Stimulated activated CD8-positive, alpha-beta memory T cell treated with anti-CD3 and anti-CD28 coated beads, Interleukin-15, amount 100 ng/mL, for 24 hours (primary cell): ENCODE measurements at regions not wholly inside any gene's neighbourhood (a gene's known extent, or its start where the extent isn't known, plus 50 kb on each side); places are given as distances from the start of the nearest gene placed in this dataset.
"Not testable (repeated sequence)": the region's sequence is repeated elsewhere in the genome, so short reads cannot be mapped to it uniquely, and the experiment has no call there.

Source experiments
- DNase-seq: peaks from one replicate; pipeline ENCODE4 v3.0.0-alpha.2; 2020; ENCODE audit warnings: low read depth

GRCh38 chrX:45986971-45987370 is 558.2 kb downstream of the ZNF674 start:
- DNase-seq, result no peak

- DNase-seq, result no peak
Observed at GRCh38 chrX:45986081-45986480, 559.1 kb downstream of the ZNF674 start.

DNA sequence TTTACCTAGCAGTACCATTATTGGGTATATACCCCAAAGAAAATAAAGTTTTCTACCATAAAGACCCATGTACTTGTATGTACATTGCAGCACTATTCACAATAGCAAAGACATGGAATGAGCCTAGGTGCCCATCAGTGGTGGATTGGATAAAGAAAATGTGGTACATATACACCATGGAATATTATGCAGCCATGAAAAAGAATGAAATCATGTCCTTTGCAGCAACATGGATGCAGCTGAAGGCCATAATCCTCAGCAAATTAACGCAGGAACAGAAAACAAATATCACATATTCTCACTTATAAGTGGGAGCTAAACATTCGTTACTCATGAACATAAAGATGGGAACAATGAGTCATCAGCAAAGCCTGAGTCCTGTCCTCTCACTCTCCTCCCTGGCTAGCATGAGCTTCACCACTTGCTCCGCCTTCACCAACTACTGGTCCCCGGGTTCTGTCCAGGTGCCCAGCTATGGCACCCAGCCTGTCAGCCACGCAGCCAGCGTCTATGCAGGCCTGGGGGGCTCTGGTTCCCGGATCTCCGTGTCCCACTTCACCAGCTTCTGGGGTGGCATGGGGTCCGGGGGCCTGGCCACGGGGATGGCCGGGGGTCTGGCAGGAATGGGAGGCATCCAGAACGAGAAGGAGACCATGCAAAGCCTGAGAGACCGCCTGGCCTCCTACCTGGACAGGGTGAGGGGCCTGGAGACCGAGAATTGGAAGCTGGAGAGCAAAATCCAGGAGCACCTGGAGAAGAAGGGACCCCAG is 562.1 kb downstream of the ZNF674 start:
- DNase-seq, result not testable (repeated sequence)

GRCh38 chrX:45980726-45981125 is 564.5 kb downstream of the ZNF674 start:
- DNase-seq, result no peak

- DNase-seq, result no peak
Observed at GRCh38 chrX:45975633-45976032, 569.6 kb downstream of the ZNF674 start.

DNA sequence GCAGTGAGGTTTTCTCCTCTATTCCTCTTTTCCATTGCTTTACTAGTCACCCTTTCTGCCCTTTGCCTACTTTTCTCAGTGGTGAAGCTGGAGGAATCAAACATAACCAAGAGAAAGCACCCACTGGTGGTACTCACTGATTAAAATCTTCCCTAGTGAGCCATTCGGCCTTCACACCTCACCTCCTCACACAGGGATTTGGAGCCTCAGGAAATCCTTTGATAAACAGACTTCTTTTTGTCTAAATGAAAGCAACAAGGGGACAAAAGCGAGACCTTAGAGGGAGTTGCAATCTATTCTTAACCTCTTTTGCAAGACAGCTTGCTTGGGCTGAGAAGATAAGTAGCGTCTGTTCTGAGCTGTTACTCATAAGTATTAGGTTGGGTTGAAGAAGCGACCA is 572.6 kb downstream of the ZNF674 start:
- DNase-seq, result no peak

- DNase-seq, result no peak
Observed at GRCh38 chrX:45959567-45959966, 585.7 kb downstream of the ZNF674 start.

GRCh38 chrX:45956191-45956870 is 588.9 kb downstream of the ZNF674 start:
- DNase-seq, result no peak

GRCh38 chrX:45955661-45956060 is 589.6 kb downstream of the ZNF674 start:
- no peak for DNase-seq

DNA sequence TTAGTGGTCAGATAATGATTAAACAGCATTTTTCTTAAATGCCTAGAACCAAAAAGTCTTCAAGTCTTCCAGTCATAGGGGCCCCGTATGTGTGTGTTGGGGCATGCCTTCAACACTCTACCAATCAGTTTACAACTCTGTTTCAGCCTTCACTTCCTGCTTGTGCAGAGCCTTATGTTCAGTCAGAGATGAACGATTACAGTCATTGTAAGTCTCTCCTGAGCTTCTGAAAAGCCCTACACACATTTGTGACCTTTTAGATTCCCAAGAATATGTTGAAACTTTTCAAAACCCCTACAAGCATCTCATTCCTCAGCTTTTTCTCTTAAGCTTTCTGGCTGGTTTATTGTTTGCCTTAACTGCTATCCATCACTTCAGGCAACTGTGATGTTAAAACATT is 591.2 kb downstream of the ZNF674 start:
- DNase-seq, result no peak

DNA sequence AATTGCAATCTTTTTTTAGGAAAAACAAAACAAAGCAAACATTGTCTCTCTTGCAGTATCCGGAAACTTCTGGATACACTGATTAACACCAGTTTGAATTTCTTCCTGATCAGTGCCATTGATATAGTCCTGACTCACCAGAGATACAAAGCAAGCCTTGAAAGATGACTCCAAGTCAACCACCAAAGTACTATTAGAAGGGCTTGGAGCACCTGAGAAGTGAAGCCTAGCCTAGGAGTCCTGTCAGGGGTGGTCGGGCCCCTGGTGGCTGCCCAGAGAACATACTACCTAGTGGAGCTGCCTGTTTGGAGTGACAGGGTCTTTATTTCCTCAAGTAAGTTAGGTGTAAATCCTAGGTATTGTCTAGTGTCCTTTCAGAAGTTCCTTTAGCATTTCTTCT is 593.2 kb downstream of the ZNF674 start:
- no peak for DNase-seq

GRCh38 chrX:45935408-45935807 is 609.8 kb downstream of the ZNF674 start:
- no peak for DNase-seq

GRCh38 chrX:45912316-45912715 is 632.9 kb downstream of the ZNF674 start:
- DNase-seq, result no peak

- DNase-seq, result no peak
Observed at GRCh38 chrX:45907786-45908185, 637.4 kb downstream of the ZNF674 start.

DNA sequence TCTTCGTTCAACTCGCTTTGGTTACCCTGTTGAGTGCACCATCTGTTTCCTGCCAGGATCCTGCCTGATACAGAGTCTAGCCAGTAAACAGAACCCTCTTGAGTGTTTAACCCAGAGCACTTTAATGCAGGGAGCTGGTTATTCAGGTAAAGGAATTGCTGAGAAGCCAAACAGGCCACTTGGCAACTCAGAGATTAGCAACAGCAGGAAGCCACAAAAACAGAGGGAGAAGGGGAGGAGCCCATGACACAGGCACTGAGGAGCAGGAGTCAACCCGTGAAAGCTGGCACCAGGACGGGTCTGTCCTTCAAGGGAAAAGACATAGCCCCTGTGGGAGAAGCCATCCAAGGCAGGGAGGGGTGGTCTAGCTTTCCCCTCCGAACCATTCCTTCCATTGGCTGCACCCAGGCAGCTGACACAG is 641.4 kb downstream of the ZNF674 start:
- no peak for DNase-seq

DNA sequence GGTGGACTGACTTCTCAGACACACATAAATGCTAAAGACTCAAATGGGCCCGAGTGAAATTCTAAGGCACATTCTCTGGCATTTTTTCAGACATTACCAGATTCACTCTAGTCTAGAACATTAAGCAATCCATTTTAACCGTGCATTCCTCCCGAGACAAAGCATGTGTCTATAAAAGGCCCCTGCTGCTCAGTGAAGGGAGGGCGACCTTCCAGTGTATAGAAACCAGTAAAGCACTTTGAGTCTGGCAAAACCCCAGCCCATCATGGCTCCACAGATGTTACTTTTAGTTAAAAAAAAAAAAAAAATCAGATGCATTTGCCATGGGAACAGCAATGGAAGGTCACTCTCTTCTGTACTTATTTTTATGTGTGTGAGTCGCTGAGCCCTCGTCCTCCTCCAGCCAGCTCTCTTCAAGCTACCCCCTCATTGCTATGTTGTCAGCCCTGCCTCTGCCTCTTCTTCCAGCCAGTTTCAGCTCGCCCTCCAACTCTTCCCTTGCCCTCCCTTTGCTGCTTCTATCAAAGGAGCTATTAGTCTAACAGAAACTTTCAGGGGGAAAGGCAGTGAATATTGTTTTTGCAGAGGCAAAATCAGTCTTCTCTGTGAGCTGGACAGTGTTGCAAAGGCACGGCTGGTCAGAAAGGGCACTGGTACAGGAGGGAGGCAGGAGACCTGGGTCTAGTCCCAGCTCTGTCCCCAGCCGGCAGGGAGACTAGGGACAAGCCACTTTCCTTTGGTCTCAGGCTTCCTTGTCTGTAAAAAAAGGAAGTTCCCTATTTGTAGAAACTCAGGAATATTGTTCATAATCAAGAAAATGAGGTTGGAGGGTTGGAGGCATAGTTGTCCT is 644.2 kb downstream of the ZNF674 start:
- DNase-seq, result no peak

- no peak for DNase-seq
Observed at GRCh38 chrX:45894864-45895645, 650.2 kb downstream of the ZNF674 start.

DNA sequence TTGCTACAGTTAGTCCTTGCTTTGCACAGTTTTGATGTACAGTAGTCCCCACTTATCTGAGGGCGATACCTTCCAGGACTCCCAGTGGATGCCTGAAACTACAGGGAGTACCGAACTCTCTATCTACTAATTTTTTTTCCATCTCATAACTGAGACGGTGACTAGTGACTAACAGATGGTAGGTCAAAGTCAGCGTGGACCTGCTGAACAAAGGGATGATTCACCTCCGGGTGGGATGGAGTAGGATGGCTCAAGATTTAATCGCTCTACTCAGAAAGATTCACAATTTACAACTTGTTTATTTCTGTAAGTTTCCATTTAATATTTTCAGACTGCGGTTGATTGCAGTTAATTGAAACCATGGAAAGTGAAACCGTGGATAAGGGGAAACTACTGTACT is 655.8 kb downstream of the ZNF674 start:
- DNase-seq, result no peak

DNA sequence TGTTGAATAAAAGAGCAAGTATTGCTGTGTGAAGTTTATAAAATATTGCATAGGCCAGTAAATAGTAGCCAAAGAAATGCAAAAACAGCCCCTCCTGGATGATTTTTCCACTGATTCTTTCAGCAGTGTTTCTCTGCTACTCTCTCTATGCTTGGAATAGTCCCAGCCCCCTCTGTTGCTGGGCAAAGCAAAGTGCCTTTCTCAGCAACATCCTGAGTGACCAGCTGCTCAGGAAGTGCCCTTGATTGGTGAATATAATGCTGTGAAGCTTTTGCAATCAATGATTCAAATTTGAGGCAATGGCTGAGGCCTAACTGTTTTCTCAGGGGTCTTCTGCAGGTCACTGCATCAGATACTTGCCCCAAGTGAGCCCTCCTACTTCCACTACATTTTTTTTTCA is 656.7 kb downstream of the ZNF674 start:
- DNase-seq, result no peak

DNA sequence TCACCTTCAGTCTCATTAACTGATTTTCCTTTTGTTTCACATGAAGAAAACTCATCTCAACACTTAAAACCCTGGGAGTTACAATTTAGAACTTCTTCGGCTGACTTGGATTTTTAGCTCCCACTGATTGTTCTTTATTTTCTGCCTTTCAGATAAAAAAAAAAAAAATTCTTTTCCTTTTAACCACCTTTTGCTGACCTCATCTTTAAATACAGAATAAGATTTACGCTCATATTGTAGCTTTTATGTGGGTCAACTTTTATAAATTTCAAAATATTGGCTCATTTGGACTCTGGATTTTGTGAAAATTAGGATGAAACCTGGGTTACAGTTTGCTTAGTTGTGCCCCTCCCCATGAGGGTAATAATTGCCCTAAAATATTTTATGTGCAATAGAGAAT is 659.3 kb downstream of the ZNF674 start:
- DNase-seq, result no peak

GRCh38 chrX:45879512-45879911 is 665.7 kb downstream of the ZNF674 start:
- no peak for DNase-seq

- no peak for DNase-seq
Observed at GRCh38 chrX:45876206-45876605, 669.0 kb downstream of the ZNF674 start.
